ENCODE measurements at regions not wholly inside any gene's neighbourhood (a gene's known extent, or its start where the extent isn't known, plus 50 kb on each side); places are given as distances from the start of the nearest gene placed in this dataset.

GRCh38 chr15:29344474-29344873 is 74.9 kb upstream of the NSMCE3 start:
- DNase-seq (no peak), ATAC-seq (ENCODE audit: low read depth) (no peak)
- no peak overlapping the region for H2AK5ac ChIP-seq (ENCODE audit: low read depth, low read length)
- in situ Hi-C loops (cut with MboI; ENCODE audit: low sequenced_read_pairs): no loop called here
- H3K4ac ChIP-seq (ENCODE audit: low read depth, low read length): no peak overlapping the region
- no peak overlapping the region for H4K91ac ChIP-seq (ENCODE audit: insufficient read depth, low read depth, low read length)
- H3K27ac ChIP-seq (ENCODE audit: insufficient read depth, low read length): no peak overlapping the region
- no TSS peak for BruUV-seq (replicated peaks)
- H3K36me3 ChIP-seq (ENCODE audit: control insufficient read depth, insufficient read depth, low read length): no peaks in the 10 kb centered on the region
- H2BK5ac ChIP-seq (ENCODE audit: low read depth, low read length, poor library complexity, severe bottlenecking): no peak overlapping the region
- no peak overlapping the region for H2BK20ac ChIP-seq (ENCODE audit: low read depth, low read length)
- H3K27me3 ChIP-seq (ENCODE audit: control insufficient read depth, insufficient read depth, low read length): peaks cover 5% of the 10 kb centered on the region
- POLR2A ChIA-PET (ENCODE audit: unreplicated experiment): no interaction called here
- no peak overlapping the region for H2BK120ac ChIP-seq (ENCODE audit: low read depth, low read length)
- H3K4me3 ChIP-seq (ENCODE audit: insufficient read depth, low read depth, low read length): no peak overlapping the region
- no peak overlapping the region for H3K9ac ChIP-seq (ENCODE audit: low read depth, low read length)
- no peak overlapping the region for H3K23ac ChIP-seq (ENCODE audit: low read depth, low read length)
- H4K5ac ChIP-seq (ENCODE audit: low read depth, low read length): no peak overlapping the region
- no peak overlapping the region for H2AFZ ChIP-seq (replicated peaks; ENCODE audit: low read length, poor library complexity)
- CTCF ChIA-PET: interaction anchor here (0.6 kb wide), 1 partner anchor 66 kb away, joined by 4 read pairs; no protein-coding TSS in a partner anchor
- 100% methylated on average over 1 of the region's 3 CpGs; no CpG with 5 or more reads in 1 of the 2 experiments for WGBS, 2 experiments (ENCODE audit: extremely low coverage in 2 of 2, insufficient read length in 1 of 2)
- no peak overlapping the region for H3K56ac ChIP-seq (ENCODE audit: extremely low read depth, insufficient read depth, low read length)
- no peak overlapping the region for H2BK15ac ChIP-seq (ENCODE audit: low read depth, low read length)
- no peak overlapping the region for H3K4me2 ChIP-seq (ENCODE audit: low read depth, low read length)
- H3K9me1 ChIP-seq (ENCODE audit: insufficient read depth, low read length): no peaks in the 10 kb centered on the region
- no peak overlapping the region for H4K8ac ChIP-seq (ENCODE audit: low read depth in 2 of 2, low read length in 2 of 2)
- dilution Hi-C loops (cut with HindIII; ENCODE audit: low sequenced_read_pairs, unreplicated experiment): no loop called here
- no peaks in the 10 kb centered on the region for H3K4me1 ChIP-seq (ENCODE audit: control insufficient read depth, insufficient read depth, low read length)
- H3K14ac ChIP-seq (replicated peaks; ENCODE audit: low read depth, low read length): no peak overlapping the region
- H3K9me3 ChIP-seq (ENCODE audit: control insufficient read depth, insufficient read depth, low read length): no peaks in the 10 kb centered on the region
- no peaks in the 10 kb centered on the region for H4K20me1 ChIP-seq (ENCODE audit: insufficient read depth, low read length)
- intact Hi-C loops (cut with micrococcal nuclease): no loop called here
- H3K18ac ChIP-seq (ENCODE audit: low read depth, low read length): no peak overlapping the region
- H3K79me1 ChIP-seq (ENCODE audit: low read depth in 1 of 2, low read length in 2 of 2): no peaks in the 10 kb centered on the region
- H2AK9ac ChIP-seq (replicated peaks; ENCODE audit: low read depth, low read length, poor library complexity): no peak overlapping the region
- TF ChIP-seq MXI1 (IDR thresholded peaks at IDR 0.05; ENCODE audit: borderline replicate concordance, low read depth, low read length) (no peak), POLR2A (IDR thresholded peaks at IDR 0.05; ENCODE audit: low read depth, low read length) (no peak), BHLHE40 (IDR thresholded peaks at IDR 0.05; ENCODE audit: low read depth, low read length) (no peak), NFE2L2 (IDR thresholded peaks at IDR 0.05; ENCODE audit: low read depth, low read length) (no peak), USF2 (IDR thresholded peaks at IDR 0.05; ENCODE audit: low read depth, low read length) (no peak), MAZ (IDR thresholded peaks at IDR 0.05; ENCODE audit: borderline replicate concordance, low read depth, low read length) (no peak)
- TF ChIP-seq, protein P1, sequence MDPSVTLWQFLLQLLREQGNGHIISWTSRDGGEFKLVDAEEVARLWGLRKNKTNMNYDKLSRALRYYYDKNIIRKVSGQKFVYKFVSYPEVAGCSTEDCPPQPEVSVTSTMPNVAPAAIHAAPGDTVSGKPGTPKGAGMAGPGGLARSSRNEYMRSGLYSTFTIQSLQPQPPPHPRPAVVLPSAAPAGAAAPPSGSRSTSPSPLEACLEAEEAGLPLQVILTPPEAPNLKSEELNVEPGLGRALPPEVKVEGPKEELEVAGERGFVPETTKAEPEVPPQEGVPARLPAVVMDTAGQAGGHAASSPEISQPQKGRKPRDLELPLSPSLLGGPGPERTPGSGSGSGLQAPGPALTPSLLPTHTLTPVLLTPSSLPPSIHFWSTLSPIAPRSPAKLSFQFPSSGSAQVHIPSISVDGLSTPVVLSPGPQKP (IDR thresholded peaks at IDR 0.05; ENCODE audit: borderline replicate concordance, low read depth, low read length): no peak
